CD4-positive, alpha-beta T cell treated with Interleukin-4 for 1 hour (primary cell): ENCODE measurements at regions not wholly inside any gene's neighbourhood (a gene's known extent, or its start where the extent isn't known, plus 50 kb on each side); places are given as distances from the start of the nearest gene placed in this dataset.

Source experiments
- DNase-seq, 2 donors: peaks; one replicate each; pipeline ENCODE4 v3.0.0-alpha.2; 2020 to 2022

DNA sequence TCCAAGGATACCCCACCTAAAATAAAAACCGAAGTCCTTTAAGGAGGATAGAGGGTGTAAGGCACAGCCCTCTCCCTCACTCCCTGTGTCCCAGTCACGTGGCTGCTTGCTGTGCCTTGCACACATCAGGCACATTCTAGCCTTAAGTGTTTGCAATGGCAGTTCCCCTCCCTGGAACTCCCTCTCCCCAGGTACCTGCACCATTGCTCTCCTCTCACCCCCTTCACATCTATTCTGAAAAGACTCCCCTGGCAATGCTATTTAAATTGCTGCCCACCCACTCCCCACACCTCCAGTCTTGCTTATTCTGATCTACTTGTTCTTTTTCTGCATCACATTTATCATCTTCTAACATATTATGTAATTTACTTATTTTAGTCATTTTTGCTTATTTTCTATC, 91.6 kb upstream of the LNX1 start:
- no peak for DNase-seq

- DNase-seq = no peak
These were observed 90.9 kb upstream of the LNX1 start for GRCh38 chr4:53682196-53682595.

- no peak for DNase-seq
These were observed 89.3 kb upstream of the LNX1 start for GRCh38 chr4:53680598-53680997.

DNA sequence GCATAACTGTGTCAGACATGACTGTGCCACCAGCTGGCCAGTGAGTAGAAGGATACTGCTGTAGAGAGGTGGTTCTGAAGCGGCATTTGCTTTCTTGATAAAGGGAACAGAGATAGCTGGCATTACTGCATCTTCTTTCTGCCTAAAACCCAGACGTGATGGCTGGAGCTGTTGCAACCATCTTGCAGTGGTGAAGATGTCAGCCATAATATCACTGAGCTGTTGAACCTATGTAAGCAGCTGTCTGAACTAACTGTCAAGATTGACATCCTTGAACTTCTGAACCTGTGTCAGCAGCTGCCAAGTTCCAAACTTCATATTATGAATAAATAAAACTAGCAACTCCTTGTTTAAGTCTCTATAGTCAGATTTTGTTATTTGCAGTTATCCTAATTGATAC, 88.9 kb upstream of the LNX1 start:
- DNase-seq = no peak

GRCh38 chr4:53676402-53676871, 85.2 kb upstream of the LNX1 start:
- DNase-seq = no peak

DNA sequence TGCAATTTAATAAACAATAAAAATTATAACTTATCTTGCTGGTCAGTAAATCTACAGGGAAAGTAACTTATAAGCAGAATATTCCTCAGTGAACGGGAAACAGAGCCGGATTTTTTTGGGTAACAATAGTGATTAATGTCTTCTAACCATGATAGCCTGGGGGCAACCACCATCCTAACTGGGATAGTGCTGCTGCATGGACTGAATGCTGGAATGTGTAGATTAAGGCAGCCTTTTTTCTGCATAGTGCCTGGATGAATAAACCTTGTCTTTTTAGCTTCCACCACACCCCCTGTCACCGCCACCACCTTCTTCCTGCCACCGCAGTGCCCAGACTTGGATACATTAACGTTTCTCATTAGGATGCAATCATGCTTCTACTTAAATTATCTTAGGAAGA, 83.6 kb upstream of the LNX1 start:
- no peak for DNase-seq

GRCh38 chr4:53672873-53673272, 81.6 kb upstream of the LNX1 start:
- DNase-seq = no peak

GRCh38 chr4:53671757-53672156, 80.5 kb upstream of the LNX1 start:
- no peak for DNase-seq

GRCh38 chr4:53659737-53660136, 68.5 kb upstream of the LNX1 start:
- DNase-seq = no peak

- no peak for DNase-seq
These were observed 67.8 kb upstream of the LNX1 start for GRCh38 chr4:53659112-53659511.

- DNase-seq = no peak
These were observed 66.7 kb upstream of the LNX1 start for GRCh38 chr4:53658029-53658428.

GRCh38 chr4:53656421-53656981, 65.2 kb upstream of the LNX1 start:
- no peak for DNase-seq

- DNase-seq = no peak
These were observed 63.0 kb upstream of the LNX1 start for GRCh38 chr4:53654300-53654758.

DNA sequence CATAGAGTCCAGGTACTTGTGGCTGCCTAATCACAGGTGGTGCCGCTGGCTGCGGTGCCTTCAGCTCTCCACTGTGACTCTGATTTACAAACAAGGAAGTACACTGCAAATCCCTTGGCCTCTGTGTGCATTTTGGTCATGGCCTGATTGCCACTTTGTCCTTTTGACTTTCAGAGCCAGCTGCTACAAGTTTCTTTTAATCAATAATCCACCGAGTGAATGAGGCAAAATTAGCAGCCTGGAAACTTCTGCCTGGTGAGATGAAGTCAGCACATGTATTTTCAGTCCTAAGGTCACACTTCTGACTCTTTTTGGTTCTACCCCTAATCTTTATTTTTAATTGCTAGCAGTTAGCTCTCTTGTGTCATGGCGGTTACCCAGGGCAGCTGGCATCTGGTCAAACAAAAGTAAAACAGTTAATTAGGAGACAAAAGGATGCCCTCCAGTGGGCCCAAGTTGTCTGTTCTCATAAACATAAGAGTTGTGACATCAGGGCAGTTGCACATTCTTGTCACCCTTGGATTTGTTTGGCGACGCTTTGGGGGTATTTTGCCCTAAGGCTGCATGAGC, 62.3 kb upstream of the LNX1 start:
- no peak for DNase-seq

- no peak for DNase-seq
These were observed 60.0 kb upstream of the LNX1 start for GRCh38 chr4:53651156-53651735.

DNA sequence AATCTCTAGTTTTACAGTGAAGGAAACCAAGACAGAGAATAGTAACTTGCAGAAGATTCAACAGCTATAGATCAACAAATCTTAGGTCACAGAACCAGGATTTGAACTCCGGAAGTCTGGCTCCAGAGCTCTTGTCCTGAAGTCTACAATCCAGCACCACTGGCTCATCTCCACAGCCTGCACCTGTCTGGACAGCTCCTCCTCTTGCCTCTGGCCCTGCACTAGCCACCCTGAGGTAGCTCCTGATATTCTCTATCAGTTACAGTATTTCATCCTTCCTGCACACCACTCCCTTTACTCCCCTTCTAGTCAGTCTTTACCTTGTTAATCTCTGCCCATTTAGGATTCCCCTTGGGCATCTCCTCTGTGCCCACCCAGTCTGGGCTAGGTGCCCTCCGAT, 58.1 kb upstream of the LNX1 start:
- no peak for DNase-seq

- DNase-seq = no peak
These were observed 56.3 kb upstream of the LNX1 start for GRCh38 chr4:53647547-53647946.

DNA sequence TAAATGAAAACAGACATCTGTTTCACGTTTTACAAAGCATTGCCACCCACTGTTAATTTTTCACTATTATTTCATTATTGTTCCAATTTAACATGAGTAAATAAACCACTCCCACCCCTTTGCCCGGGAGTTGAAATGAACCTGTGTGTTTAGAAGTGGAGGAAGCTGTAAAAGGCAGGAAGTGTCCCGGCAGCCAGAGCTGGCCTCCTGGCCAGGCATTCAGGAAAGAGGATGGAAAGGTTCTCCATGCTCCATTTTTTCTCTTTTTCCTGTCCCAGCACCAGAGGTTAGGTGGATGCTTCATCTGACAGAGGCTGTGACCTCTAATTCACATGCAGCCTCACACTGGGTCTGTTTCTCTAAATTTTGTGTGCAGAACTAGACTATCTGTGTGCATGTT, 55.5 kb upstream of the LNX1 start:
- DNase-seq = no peak

GRCh38 chr4:53645108-53645507, 53.8 kb upstream of the LNX1 start:
- no peak for DNase-seq

DNA sequence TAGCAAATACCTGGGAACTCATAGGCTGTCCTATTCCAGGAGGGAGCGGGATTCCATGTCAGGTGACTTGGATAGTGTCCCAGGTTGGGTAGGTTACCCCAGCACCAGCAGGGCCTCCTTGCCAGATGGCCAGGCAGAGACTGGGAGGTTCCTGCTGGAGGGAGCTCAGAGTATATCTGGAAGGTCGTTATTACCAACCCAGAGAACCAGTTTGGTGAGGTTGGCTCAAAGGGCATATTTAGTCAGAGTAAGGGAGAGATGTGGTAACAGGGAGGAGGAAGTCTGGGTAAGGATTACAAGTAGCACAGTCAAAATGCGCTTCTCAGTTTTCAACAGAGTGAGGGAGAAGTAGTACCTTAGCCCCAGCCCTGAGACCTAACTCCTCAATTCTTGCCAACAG, 53.3 kb upstream of the LNX1 start:
- no peak for DNase-seq
